Activated T-helper 1 cell treated with anti-CD3 and anti-CD28 coated beads, Interleukin-12 subunit alpha, Interleukin-12 subunit beta, Interleukin-2, Interleukin-4 antibody, amounts not matched to agents 30 ng/mL and 10 ng/mL and 1 ng/mL, durations not matched to agents 14 hours and 24 hours and 36 hours (primary cell): ENCODE measurements at regions not wholly inside any gene's neighbourhood (a gene's known extent, or its start where the extent isn't known, plus 50 kb on each side); places are given as distances from the start of the nearest gene placed in this dataset.

Experiments
- DNase-seq: peaks from one replicate; pipeline ENCODE4 v3.0.0; 2021; ENCODE audit warnings: low spot score
- H3K27ac Mint-ChIP-seq: one replicate; pipeline ENCODE4 v1.8.0; 2021; ENCODE audit warnings: mild to moderate bottlenecking, mixed read lengths
- H3K27me3 Mint-ChIP-seq: one replicate; pipeline ENCODE4 v1.8.0; 2022; ENCODE audit warnings: mild to moderate bottlenecking, moderate library complexity, mixed read lengths; ENCODE audit not compliant: insufficient read depth
- H3K36me3 Mint-ChIP-seq: one replicate; pipeline ENCODE4 v1.8.0; 2021; ENCODE audit warnings: low read depth, mixed read lengths
- H3K4me1 Mint-ChIP-seq: one replicate; pipeline ENCODE4 v1.8.0; 2021; ENCODE audit warnings: low read depth, mixed read lengths
- H3K4me3 Mint-ChIP-seq: one replicate; pipeline ENCODE4 v1.8.0; 2021; ENCODE audit warnings: mild to moderate bottlenecking, moderate library complexity, mixed read lengths
- H3K9me3 Mint-ChIP-seq: one replicate; pipeline ENCODE4 v1.8.0; 2021; ENCODE audit warnings: mixed read lengths
- intact Hi-C: fragments of 100-400 bp; cut with micrococcal nuclease; formaldehyde crosslinking; loops from one replicate; pipeline ENCODE4 v1.15.1; 2024

- Mint-ChIP-seq H3K27me3 (no peaks in the 10 kb centered on the region), H3K9me3 (no peaks in the 10 kb centered on the region), H3K4me3 (no peak overlapping the region), H3K36me3 (no peaks in the 10 kb centered on the region), H3K27ac (no peak overlapping the region), H3K4me1 (no peaks in the 10 kb centered on the region)
- intact Hi-C loops: no loop called here
- DNase-seq: no peak
Measured at GRCh38 chr5:111997308-111997707, 240.3 kb upstream of the NREP start.

DNA sequence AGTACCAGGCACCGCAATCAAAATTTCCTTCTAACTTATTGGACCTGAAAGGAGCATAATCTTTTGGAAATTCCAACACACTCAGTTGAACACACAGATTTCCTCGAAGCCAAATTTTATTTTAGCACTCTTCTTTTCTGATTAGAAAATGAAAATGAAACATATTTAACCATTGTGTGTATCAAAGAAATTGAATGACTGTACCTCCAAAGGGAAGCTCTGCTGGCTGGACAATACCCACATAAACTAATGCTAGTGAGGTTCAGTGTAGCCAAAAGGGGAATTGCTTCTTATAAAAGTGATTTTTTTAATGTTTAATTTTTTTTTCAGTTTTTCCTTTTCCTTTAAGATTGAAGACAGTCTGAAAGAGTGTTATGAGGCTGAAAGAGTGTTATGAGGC lies 239.6 kb upstream of the NREP start:
- Mint-ChIP-seq H3K4me1 (no peaks in the 10 kb centered on the region), H3K4me3 (no peak overlapping the region), H3K27me3 (no peaks in the 10 kb centered on the region), H3K36me3 (no peaks in the 10 kb centered on the region), H3K9me3 (no peaks in the 10 kb centered on the region), H3K27ac (no peak overlapping the region)
- DNase-seq: no peak
- intact Hi-C loops: no loop called here

DNA sequence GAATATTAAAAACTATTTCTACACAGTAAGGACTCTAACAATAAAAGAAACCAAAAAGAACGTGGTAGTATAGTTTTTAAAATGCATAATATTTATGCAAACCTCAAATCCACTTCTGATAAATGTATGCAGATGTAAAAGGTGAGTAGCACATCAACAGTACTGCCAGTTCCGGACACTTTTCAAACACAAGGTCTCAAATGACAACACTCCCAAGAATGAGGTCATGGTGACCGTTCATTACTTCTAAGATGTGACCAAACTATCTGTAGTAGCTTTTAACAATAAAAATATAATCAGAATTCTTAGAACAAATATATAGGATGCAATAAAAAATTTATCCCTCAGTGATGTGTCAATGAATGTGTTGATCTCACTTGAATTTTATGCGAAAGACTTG lies 238.7 kb upstream of the NREP start:
- Mint-ChIP-seq H3K27ac (no peak overlapping the region), H3K4me3 (no peak overlapping the region), H3K36me3 (no peaks in the 10 kb centered on the region), H3K27me3 (no peaks in the 10 kb centered on the region), H3K4me1 (no peaks in the 10 kb centered on the region), H3K9me3 (peaks cover under 1% of the 10 kb centered on the region)
- intact Hi-C loops: no loop called here
- DNase-seq: no peak

- Mint-ChIP-seq H3K36me3 (no peaks in the 10 kb centered on the region), H3K4me1 (no peaks in the 10 kb centered on the region), H3K4me3 (no peak overlapping the region), H3K27me3 (peaks cover 2% of the 10 kb centered on the region), H3K27ac (no peak overlapping the region), H3K9me3 (peaks cover 6% of the 10 kb centered on the region)
- no peak for DNase-seq
- intact Hi-C loops: no loop called here
Measured at GRCh38 chr5:111993242-111993641, 236.2 kb upstream of the NREP start.

DNA sequence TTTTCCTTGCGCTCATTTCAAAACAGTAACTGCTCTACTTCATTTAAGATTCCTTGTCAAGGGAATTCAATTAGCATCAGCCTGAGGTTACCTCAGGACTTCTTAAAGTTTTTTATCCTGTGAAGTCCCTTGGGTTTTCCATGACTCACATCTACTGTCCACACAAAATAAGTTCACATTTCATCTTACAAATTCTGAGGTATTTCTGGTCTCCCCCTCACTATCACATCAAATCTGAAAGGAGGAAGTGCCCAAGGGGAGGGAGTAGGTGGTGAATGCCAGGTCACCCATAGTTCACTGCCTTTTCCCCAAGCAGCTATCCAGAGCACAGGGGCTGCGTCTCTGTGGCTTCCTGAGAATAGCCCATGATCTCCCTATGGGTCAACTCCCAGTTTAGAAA lies 227.1 kb upstream of the NREP start:
- intact Hi-C loops: no loop called here
- Mint-ChIP-seq H3K27me3 (no peaks in the 10 kb centered on the region), H3K4me1 (no peaks in the 10 kb centered on the region)

DNA sequence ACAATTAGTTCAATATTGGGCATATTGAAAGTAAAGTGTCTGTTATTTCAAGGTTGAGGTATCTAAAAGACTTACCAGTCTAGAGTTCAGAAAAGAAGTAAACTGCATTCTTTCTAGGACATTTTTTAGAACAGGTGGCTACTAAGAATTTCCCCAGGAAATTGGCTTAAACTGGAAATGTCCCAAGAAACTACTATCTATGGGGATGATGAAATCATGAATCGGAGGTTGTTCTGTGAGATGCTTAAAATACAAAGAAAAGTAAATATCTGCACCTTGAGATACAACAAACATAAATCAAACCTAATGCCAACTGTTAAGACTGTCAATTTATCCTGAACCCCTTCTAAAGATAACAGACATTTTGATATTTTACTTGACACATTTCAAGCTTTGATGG lies 226.5 kb upstream of the NREP start:
- no peak for DNase-seq
- peaks cover 6% of the 10 kb centered on the region for H3K9me3 Mint-ChIP-seq
- H3K27me3 Mint-ChIP-seq: no peaks in the 10 kb centered on the region
- intact Hi-C loops: no loop called here
- H3K36me3 Mint-ChIP-seq: no peaks in the 10 kb centered on the region
- H3K4me3 Mint-ChIP-seq: no peak overlapping the region
- no peak overlapping the region for H3K27ac Mint-ChIP-seq
- no peaks in the 10 kb centered on the region for H3K4me1 Mint-ChIP-seq

More for the DNA sequence above, 227.1 kb upstream of the NREP start:
- no peak for DNase-seq
- Mint-ChIP-seq H3K4me3 (no peak overlapping the region), H3K36me3 (no peaks in the 10 kb centered on the region), H3K9me3 (peaks cover 6% of the 10 kb centered on the region), H3K27ac (no peak overlapping the region)

DNA sequence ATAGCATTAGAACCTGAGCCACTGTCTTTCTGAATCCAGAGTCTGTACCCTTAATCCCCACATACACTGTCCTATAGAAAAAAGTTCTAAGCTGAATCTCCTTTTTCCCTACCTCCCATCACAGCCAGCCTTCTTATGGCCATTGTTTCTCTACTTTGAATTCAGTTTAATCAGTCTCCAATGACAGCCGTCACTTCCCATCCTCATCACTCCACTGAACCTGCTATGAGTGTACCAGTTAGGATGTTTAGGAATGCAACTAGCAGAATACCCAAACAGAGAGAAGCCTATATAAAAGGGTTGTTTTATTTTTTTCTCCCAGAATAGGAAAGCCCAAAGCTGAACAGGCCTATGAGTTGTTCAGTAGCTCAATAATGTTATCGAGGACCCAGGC lies 220.4 kb upstream of the NREP start:
- no peak for DNase-seq
- intact Hi-C loops: no loop called here
- Mint-ChIP-seq H3K4me1 (no peaks in the 10 kb centered on the region), H3K27ac (no peak overlapping the region), H3K27me3 (no peaks in the 10 kb centered on the region), H3K9me3 (peaks cover 5% of the 10 kb centered on the region), H3K4me3 (no peak overlapping the region), H3K36me3 (no peaks in the 10 kb centered on the region)

GRCh38 chr5:111976705-111977435 lies 219.9 kb upstream of the NREP start:
- no peaks in the 10 kb centered on the region for H3K27me3 Mint-ChIP-seq
- no peak overlapping the region for H3K27ac Mint-ChIP-seq
- no peaks in the 10 kb centered on the region for H3K4me1 Mint-ChIP-seq
- no peaks in the 10 kb centered on the region for H3K36me3 Mint-ChIP-seq
- no peak overlapping the region for H3K4me3 Mint-ChIP-seq
- H3K9me3 Mint-ChIP-seq: no peaks in the 10 kb centered on the region
- intact Hi-C loops: no loop called here
- DNase-seq: no peak

DNA sequence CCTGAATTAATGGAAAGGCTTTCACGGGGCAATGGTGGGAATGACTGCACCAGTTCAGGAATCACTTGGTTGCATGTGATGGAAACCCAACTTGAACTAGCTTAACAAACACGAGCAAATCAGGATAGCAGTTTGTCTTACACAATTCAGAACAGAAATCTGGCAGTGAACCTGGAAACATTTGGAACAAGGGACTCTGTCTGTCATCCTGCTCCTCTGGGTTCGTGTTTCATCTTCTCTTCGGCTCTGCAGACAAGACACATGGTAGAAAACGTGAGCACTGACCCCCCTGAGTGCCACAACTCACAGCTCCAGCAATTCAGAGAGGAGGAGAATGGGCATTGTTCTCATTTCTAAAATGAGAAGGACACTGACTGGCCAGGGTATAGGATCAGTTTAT lies 218.1 kb upstream of the NREP start:
- Mint-ChIP-seq H3K4me3 (no peak overlapping the region), H3K4me1 (no peaks in the 10 kb centered on the region), H3K27me3 (no peaks in the 10 kb centered on the region), H3K9me3 (no peaks in the 10 kb centered on the region), H3K27ac (no peak overlapping the region), H3K36me3 (no peaks in the 10 kb centered on the region)
- DNase-seq: no peak
- intact Hi-C loops: no loop called here

- no peak overlapping the region for H3K4me3 Mint-ChIP-seq
- no peaks in the 10 kb centered on the region for H3K36me3 Mint-ChIP-seq
- no peaks in the 10 kb centered on the region for H3K9me3 Mint-ChIP-seq
- no peaks in the 10 kb centered on the region for H3K4me1 Mint-ChIP-seq
- H3K27ac Mint-ChIP-seq: no peak overlapping the region
- peaks cover 2% of the 10 kb centered on the region for H3K27me3 Mint-ChIP-seq
- intact Hi-C loops: no loop called here
- DNase-seq: no peak
Measured at GRCh38 chr5:111973961-111974360, 217.0 kb upstream of the NREP start.

- intact Hi-C loops: no loop called here
Measured at GRCh38 chr5:111972548-111972947, 215.6 kb upstream of the NREP start.

DNA sequence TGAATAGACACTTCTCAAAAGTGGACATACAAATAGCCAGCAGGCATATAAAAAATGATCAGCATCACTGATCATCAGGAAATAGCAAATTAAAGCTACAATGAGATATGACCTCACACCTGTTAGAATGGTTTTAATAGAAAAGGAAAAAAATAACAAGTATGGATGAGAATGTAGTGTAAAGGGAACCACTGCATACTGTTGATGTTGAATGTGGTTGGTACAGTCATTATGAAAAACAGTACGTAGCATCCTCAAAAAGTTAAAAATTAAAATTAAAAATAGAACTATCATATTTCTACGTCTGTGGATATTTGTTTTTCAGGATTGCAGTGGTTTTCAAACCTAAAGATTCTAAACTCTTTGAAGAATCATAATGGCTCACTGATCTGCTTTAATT lies 215.1 kb upstream of the NREP start:
- H3K27me3 Mint-ChIP-seq: peaks cover 2% of the 10 kb centered on the region
- no peaks in the 10 kb centered on the region for H3K4me1 Mint-ChIP-seq
- intact Hi-C loops: no loop called here
- H3K4me3 Mint-ChIP-seq: no peak overlapping the region
- H3K9me3 Mint-ChIP-seq: no peaks in the 10 kb centered on the region
- H3K36me3 Mint-ChIP-seq: no peaks in the 10 kb centered on the region
- no peak for DNase-seq
- no peak overlapping the region for H3K27ac Mint-ChIP-seq

More at GRCh38 chr5:111972548-111972947, 215.6 kb upstream of the NREP start:
- Mint-ChIP-seq H3K27ac (no peak overlapping the region), H3K9me3 (no peaks in the 10 kb centered on the region), H3K27me3 (peaks cover 2% of the 10 kb centered on the region), H3K36me3 (no peaks in the 10 kb centered on the region), H3K4me1 (no peaks in the 10 kb centered on the region), H3K4me3 (no peak overlapping the region)
- no peak for DNase-seq

GRCh38 chr5:111968459-111968858 lies 211.5 kb upstream of the NREP start:
- DNase-seq: no peak
- no peaks in the 10 kb centered on the region for H3K36me3 Mint-ChIP-seq
- no peaks in the 10 kb centered on the region for H3K4me1 Mint-ChIP-seq
- no peaks in the 10 kb centered on the region for H3K9me3 Mint-ChIP-seq
- no peak overlapping the region for H3K4me3 Mint-ChIP-seq
- intact Hi-C loops: no loop called here
- H3K27ac Mint-ChIP-seq: no peak overlapping the region
- peaks cover 2% of the 10 kb centered on the region for H3K27me3 Mint-ChIP-seq

GRCh38 chr5:111967463-111967862 lies 210.5 kb upstream of the NREP start:
- H3K4me3 Mint-ChIP-seq: no peak overlapping the region
- DNase-seq: no peak
- peaks cover 2% of the 10 kb centered on the region for H3K9me3 Mint-ChIP-seq
- peaks cover 2% of the 10 kb centered on the region for H3K27me3 Mint-ChIP-seq
- intact Hi-C loops: no loop called here
- no peaks in the 10 kb centered on the region for H3K36me3 Mint-ChIP-seq
- no peak overlapping the region for H3K27ac Mint-ChIP-seq
- H3K4me1 Mint-ChIP-seq: no peaks in the 10 kb centered on the region
